Islet precursor cell (in vitro differentiated cells): ENCODE measurements at regions not wholly inside any gene's neighbourhood (a gene's known extent, or its start where the extent isn't known, plus 50 kb on each side); places are given as distances from the start of the nearest gene placed in this dataset.
"Not testable (repeated sequence)": the region's sequence is repeated elsewhere in the genome, so short reads cannot be mapped to it uniquely, and the experiment has no call there.

Source experiments
- DNase-seq: peaks from one replicate; pipeline ENCODE4 v3.0.0-alpha.2; 2018

DNA sequence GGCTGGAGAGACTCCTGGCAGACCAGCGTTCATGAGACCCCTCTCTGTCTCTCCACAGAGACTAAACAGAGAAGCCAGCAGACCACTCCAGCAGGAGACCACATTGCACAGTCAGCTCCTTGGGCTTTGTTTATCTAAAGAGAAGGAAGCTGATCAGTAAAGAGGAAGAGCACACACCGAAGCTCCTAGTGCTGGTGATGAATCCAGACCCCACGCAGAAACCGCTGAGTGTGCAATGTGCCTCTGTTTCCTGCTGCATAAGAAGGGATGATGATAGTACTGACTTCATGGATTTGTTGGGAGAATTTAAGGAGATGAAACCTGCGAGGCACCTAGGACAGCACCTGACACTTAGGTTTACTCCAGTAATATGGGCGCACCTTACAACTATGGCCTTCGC lies 544.1 kb upstream of the ID2 start:
- DNase-seq: no peak

DNA sequence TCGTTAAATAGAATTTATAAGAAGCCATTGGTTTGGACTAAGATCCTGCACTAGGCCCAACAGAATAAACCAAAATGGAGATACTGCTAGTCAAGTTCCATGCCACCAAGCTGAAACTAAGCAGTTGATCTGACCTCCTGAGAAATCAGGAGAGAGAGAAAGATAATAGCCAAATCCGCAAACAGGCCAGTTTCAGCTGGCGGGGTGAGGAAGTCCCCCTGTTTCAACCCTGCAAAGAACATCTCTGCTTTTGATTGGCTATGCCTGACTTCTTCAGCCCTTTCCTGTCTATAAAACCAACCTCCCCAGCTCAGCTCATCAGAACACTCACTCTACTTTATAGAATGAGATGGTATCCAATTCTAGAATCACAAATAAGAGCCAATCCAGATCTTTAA lies 543.3 kb upstream of the ID2 start:
- no peak for DNase-seq

GRCh38 chr2:8138923-8139667 lies 542.8 kb upstream of the ID2 start:
- no peak for DNase-seq

DNA sequence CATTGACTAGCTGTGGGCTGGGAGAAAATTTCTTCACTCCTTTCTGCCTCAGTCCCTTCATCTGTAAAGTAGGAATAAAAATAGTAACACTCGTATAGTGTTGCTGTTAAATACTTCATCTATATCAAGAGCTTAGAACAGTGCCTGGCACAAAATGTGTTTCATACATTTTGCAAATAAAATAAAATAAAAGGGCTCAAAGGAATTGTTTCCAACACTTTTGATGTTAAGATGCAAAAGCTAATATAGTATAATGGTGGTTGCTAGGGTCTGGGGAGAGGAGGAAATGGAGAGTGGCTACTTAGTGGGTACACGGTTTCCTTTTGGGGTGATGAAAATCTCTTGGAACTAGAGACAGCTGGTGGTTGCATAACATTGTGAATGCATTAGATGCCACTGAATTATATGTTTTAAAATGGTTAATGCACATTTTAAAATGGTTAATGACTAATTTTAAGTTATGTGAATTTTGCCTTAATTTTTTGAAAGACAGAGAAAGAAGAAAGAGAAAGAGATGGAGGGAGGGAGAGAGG lies 542.1 kb upstream of the ID2 start:
- no peak for DNase-seq

GRCh38 chr2:8141079-8141707 lies 540.7 kb upstream of the ID2 start:
- DNase-seq: peak; percentile 43

GRCh38 chr2:8141780-8142179 lies 540.1 kb upstream of the ID2 start:
- DNase-seq: no peak

DNA sequence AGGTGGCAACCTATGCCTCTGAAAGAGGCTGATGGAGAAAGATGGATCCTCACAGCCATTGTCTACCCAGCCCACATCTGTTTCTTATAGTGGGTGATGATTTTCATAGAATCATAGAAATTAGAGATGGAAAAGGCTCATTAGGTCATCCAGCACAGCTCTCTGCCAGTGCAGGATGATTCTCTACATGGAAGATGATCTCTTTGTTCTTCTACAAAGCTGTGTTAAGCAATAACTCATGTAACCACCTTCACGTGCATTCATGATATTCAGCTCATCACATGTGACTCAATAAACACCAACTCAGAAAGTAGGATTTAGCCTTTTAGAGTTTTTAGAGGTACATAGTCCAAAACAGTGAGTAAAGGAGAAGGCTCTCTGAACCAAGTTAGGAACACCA lies 539.4 kb upstream of the ID2 start:
- no peak for DNase-seq

GRCh38 chr2:8144131-8144631 lies 537.7 kb upstream of the ID2 start:
- DNase-seq: no peak

DNA sequence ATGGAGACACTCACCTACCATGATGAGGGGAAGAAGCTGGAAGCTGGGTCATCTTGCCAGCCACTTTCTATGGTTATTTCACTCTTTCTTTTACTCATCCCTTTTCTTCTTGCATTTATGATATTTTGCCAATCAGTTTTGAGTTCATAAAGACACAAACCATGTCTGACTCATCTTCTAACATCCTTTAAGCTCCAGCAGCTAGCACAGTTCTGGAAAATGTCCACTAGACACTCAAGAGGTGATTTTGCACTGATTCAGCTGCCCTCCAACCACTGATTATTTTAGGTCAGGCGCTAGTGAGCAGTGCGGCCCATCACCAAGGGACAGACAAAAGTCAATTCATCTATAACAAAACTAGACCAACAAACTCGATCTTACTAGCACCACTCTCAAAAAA lies 537.1 kb upstream of the ID2 start:
- no peak for DNase-seq

GRCh38 chr2:8145375-8145774 lies 536.5 kb upstream of the ID2 start:
- DNase-seq: not testable (repeated sequence)

DNA sequence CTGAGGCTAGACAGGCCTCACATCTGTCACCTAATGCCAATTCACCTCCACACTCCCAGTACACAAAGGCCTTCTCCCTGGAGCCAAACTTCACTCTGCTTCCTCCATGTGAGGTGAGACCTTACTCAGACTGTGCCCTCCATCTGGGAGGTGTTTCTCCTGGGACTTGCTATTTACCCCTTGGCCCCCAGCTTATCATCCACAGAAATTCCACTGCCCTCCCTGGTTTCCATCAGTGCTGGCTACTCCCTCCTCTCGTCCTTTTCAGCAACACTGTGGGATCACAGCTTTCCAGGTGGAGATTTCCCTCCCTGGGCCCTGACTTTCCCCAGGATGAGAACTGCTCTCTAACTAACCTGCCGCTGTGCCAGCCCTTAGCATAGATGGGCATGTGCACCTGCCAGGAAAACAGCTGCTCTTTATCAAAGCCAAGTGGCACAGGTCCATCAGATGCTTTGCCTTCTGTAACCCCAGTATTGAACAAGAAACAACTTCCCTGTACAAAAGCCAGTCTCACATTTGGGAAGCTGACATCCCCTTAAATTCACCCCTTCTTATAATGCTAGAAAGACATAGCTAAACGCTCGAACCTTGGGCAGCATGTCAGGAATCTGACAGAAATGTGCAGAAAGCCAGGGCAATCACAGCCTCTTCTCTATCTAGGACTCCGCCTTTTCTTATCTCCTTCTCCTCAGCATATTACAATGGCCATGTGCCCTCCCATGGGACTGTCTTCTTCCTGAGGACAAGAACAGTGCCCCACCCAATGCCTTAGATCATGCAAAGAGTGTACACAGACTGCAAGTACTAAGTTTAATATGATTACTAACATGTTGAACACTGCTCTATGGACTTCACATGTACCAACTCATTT lies 535.5 kb upstream of the ID2 start:
- peak; percentile 41 for DNase-seq

GRCh38 chr2:8148260-8149006 lies 533.4 kb upstream of the ID2 start:
- DNase-seq: peak; percentile 41

DNA sequence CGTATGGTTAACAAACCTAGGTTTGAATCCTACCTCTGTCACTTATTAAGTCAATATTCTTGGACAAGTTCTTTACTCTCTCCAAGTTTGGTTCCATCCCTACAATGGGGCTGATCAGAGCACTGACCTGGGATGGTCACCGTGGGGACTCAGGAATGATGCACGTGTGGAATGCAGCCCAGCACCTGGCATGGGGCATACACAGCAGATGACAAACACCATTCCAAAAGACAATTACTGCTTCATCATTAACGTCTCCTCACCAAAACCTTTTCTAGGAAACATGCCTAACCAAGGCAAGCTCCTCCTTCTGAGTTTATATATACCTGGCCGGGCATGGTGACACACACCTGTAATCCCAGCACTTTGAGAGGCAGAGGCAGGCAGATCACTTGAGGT lies 532.9 kb upstream of the ID2 start:
- DNase-seq: no peak

DNA sequence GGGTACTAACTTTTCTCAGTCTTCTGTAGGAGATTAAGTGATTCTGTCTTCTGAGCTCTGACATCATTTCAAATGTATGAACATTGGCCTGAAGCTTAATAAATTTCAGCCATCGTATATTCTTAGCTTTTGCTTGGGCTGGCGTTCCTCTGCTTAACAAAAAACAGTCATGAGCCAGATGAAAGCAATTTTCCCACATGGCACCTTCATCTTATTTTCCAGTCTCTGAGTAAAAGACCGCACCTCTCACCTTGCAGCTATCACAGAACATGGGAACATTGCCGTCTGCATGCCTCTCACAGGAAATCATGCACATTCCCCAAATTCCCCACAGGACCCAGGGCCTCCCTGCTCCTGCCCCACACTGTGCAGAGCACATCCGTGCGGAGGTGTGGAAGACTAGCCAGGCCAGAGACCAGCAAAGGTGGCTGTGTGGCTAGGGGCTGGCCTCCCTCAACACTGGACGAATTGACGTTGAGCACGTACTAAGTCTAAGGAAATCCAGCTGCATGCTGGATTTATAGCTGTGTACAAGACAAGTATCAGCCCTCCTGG lies 531.8 kb upstream of the ID2 start:
- DNase-seq: peak; percentile 90

DNA sequence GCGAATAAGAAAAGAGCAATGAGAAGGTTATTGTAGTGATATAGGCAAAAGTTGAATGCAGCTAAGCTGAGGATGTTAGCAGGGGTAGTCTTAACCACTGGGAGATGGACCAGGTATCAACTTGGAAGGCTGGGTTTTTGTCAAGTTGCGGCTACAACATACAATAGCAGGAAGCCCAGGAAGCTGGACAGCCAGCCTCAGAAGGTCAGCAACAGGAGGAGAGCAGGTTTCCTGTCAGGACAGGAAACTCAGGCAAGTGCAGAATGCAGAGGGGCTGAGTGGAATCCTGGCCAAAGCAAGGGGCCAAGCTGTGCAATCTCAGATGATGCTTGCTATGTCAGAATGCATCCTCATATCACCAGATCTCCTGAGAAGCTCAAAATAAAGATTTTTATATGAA lies 530.0 kb upstream of the ID2 start:
- no peak for DNase-seq

DNA sequence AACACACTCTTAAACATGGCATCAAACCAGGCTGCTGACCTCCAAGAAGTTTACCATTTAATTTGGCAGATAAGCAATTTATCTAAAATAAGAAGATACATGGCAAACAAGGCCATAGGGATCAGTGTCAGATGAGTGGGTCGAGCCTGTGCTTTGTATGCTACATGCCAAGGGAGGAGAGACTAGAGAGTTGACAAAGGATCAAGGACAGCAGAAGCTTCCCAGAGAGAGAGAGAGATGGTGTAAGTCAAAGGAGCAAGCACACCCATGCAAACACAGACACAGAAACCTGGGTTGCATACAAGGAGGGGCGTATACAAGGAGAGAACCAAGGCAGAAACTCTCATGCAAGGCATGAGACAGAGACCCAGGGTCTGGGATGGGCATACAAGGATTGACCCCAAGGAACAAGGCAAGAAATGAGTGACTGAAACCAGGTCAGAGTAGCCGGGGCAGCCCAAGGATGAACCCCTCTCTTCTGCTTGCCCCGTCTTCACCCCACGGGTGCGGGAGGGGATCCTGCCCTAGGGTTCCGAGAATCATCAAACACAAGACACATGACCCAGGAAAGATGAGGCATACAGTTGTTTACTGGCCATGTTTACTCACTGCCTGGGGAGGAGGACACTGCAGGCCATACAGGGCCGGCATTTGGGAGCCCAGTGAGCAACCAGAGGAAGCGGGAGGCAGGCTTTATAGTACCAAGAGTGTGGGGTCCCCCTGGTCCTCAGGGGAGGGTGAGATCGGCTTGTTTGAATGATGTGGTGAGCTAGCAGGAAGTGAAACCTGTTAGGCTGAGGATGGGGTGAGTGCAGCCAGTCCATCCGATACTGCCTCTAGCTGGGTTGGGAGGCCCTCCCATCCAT lies 529.2 kb upstream of the ID2 start:
- no peak for DNase-seq

DNA sequence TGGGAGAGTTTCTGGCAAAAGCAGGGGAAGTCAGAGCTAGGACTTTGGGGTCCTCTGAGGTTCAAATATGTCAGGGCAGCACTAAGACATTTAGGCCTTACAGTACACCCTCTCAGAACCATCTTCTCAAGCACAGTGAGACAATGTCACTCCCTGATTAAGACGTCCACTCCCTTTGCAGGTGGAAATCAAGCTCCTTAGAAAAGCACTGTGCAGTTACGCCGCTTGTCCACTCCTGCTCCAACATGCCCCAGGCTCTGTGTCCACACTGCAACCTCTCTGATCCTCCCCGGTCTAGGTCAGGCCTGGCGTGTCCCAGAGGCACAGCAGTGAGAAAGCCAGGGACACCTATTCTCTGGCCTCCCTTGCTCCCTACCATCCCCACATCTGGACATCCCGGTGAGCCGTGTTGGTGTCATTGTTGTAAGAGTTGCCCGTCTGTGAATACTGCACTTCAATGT lies 528.6 kb upstream of the ID2 start:
- no peak for DNase-seq

DNA sequence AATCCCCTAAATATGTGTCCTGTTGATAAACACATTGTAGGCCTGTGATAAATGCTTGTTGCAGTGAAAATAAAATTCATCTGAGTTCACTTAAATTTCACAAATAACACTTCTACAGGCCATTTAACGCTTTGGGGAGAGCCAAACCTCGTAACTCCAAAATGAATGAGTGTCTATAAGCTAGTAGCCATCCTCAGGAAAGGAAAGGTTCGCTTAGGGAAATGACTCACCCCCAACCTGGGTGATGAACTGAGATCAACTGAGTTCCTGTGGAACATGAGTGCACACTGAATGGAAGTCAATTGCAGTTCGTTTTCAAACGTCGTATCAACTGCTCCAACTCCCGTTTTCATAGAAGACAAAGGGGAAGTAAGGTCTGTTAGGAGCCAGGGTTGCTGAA lies 527.6 kb upstream of the ID2 start:
- no peak for DNase-seq

GRCh38 chr2:8154936-8155335 lies 526.9 kb upstream of the ID2 start:
- no peak for DNase-seq

GRCh38 chr2:8157621-8158430 lies 524.0 kb upstream of the ID2 start:
- no peak for DNase-seq
